ENCODE measurements at regions not wholly inside any gene's neighbourhood (a gene's known extent, or its start where the extent isn't known, plus 50 kb on each side); places are given as distances from the start of the nearest gene placed in this dataset.

GRCh38 chr10:64519427-64519826, 998.2 kb downstream of the REEP3 start:
- TF ChIP-seq POLR2A (IDR thresholded peaks at IDR 0.05; ENCODE audit: low read depth, low read length) = no peak
- FAIRE-seq (no peak), DNase-seq (ENCODE audit: insufficient read length) (no peak)

GRCh38 chr10:64519831-64520230, 998.6 kb downstream of the REEP3 start:
- DNase-seq (ENCODE audit: insufficient read length) (no peak), FAIRE-seq (no peak)
- no peak for TF ChIP-seq POLR2A (IDR thresholded peaks at IDR 0.05; ENCODE audit: low read depth, low read length)
- no peak for TF ChIP-seq TAF1 (IDR thresholded peaks at IDR 0.05; ENCODE audit: borderline replicate concordance, low read depth, low read length)
- TF ChIP-seq POLR2AphosphoS5 (IDR thresholded peaks at IDR 0.05; ENCODE audit: low read depth, low read length) = no peak

GRCh38 chr10:64523065-64523759, 1002.0 kb downstream of the REEP3 start:
- no peak for FAIRE-seq
- TF ChIP-seq POLR2AphosphoS5 (IDR thresholded peaks at IDR 0.05; ENCODE audit: low read depth, low read length) (no peak), POLR2A (IDR thresholded peaks at IDR 0.05; ENCODE audit: low read depth, low read length) (no peak), TAF1 (IDR thresholded peaks at IDR 0.05; ENCODE audit: borderline replicate concordance, low read depth, low read length) (no peak)
- no peak for DNase-seq (ENCODE audit: insufficient read length)

- DNase-seq (ENCODE audit: insufficient read length) = no peak
- no peak for FAIRE-seq
- TF ChIP-seq POLR2AphosphoS5 (IDR thresholded peaks at IDR 0.05; ENCODE audit: low read depth, low read length) (no peak), TAF1 (IDR thresholded peaks at IDR 0.05; ENCODE audit: borderline replicate concordance, low read depth, low read length) (no peak), POLR2A (IDR thresholded peaks at IDR 0.05; ENCODE audit: low read depth, low read length) (no peak)
Observed at GRCh38 chr10:64528294-64529002, 1007.2 kb downstream of the REEP3 start.

- TF ChIP-seq TAF1 (IDR thresholded peaks at IDR 0.05; ENCODE audit: borderline replicate concordance, low read depth, low read length) (no peak), POLR2A (IDR thresholded peaks at IDR 0.05; ENCODE audit: low read depth, low read length) (no peak), POLR2AphosphoS5 (IDR thresholded peaks at IDR 0.05; ENCODE audit: low read depth, low read length) (no peak)
Observed at GRCh38 chr10:64529003-64529350, 1007.8 kb downstream of the REEP3 start.

GRCh38 chr10:64534616-64535015, 1013.4 kb downstream of the REEP3 start:
- no peak for DNase-seq (ENCODE audit: insufficient read length)
- FAIRE-seq = no peak
- TF ChIP-seq POLR2AphosphoS5 (IDR thresholded peaks at IDR 0.05; ENCODE audit: low read depth, low read length) = no peak
- TF ChIP-seq TAF1 (IDR thresholded peaks at IDR 0.05; ENCODE audit: borderline replicate concordance, low read depth, low read length) = no peak
- no peak for TF ChIP-seq POLR2A (IDR thresholded peaks at IDR 0.05; ENCODE audit: low read depth, low read length)

More at GRCh38 chr10:64529003-64529350, 1007.8 kb downstream of the REEP3 start:
- FAIRE-seq (no peak), DNase-seq (ENCODE audit: insufficient read length) (no peak)

GRCh38 chr10:64535131-64535867, 1014.1 kb downstream of the REEP3 start:
- no peak for FAIRE-seq

GRCh38 chr10:64537112-64537511, 1015.9 kb downstream of the REEP3 start:
- TF ChIP-seq POLR2AphosphoS5 (IDR thresholded peaks at IDR 0.05; ENCODE audit: low read depth, low read length) (no peak), TAF1 (IDR thresholded peaks at IDR 0.05; ENCODE audit: borderline replicate concordance, low read depth, low read length) (no peak), POLR2A (IDR thresholded peaks at IDR 0.05; ENCODE audit: low read depth, low read length) (no peak)
- FAIRE-seq (no peak), DNase-seq (ENCODE audit: insufficient read length) (no peak)

More at GRCh38 chr10:64535131-64535867, 1014.1 kb downstream of the REEP3 start:
- TF ChIP-seq TAF1 (IDR thresholded peaks at IDR 0.05; ENCODE audit: borderline replicate concordance, low read depth, low read length) (no peak), POLR2A (IDR thresholded peaks at IDR 0.05; ENCODE audit: low read depth, low read length) (no peak), POLR2AphosphoS5 (IDR thresholded peaks at IDR 0.05; ENCODE audit: low read depth, low read length) (no peak)
- DNase-seq (ENCODE audit: insufficient read length) = no peak

- FAIRE-seq = no peak
- no peak for TF ChIP-seq TAF1 (IDR thresholded peaks at IDR 0.05; ENCODE audit: borderline replicate concordance, low read depth, low read length)
- no peak for TF ChIP-seq POLR2AphosphoS5 (IDR thresholded peaks at IDR 0.05; ENCODE audit: low read depth, low read length)
- TF ChIP-seq POLR2A (IDR thresholded peaks at IDR 0.05; ENCODE audit: low read depth, low read length) = no peak
Observed at GRCh38 chr10:64537928-64538327, 1016.7 kb downstream of the REEP3 start.

GRCh38 chr10:64546073-64546472, 1024.9 kb downstream of the REEP3 start:
- FAIRE-seq (no peak), DNase-seq (ENCODE audit: insufficient read length) (no peak)
- TF ChIP-seq POLR2A (IDR thresholded peaks at IDR 0.05; ENCODE audit: low read depth, low read length) (no peak), TAF1 (IDR thresholded peaks at IDR 0.05; ENCODE audit: borderline replicate concordance, low read depth, low read length) (no peak), POLR2AphosphoS5 (IDR thresholded peaks at IDR 0.05; ENCODE audit: low read depth, low read length) (no peak)

More at GRCh38 chr10:64537928-64538327, 1016.7 kb downstream of the REEP3 start:
- DNase-seq (ENCODE audit: insufficient read length) = no peak

- FAIRE-seq (no peak), DNase-seq (ENCODE audit: insufficient read length) (no peak)
- TF ChIP-seq POLR2AphosphoS5 (IDR thresholded peaks at IDR 0.05; ENCODE audit: low read depth, low read length) (no peak), POLR2A (IDR thresholded peaks at IDR 0.05; ENCODE audit: low read depth, low read length) (no peak), TAF1 (IDR thresholded peaks at IDR 0.05; ENCODE audit: borderline replicate concordance, low read depth, low read length) (no peak)
Observed at GRCh38 chr10:64547168-64547567, 1026.0 kb downstream of the REEP3 start.

Measured in GM12892 (cell line).